B cell (primary cell): ENCODE measurements at regions not wholly inside any gene's neighbourhood (a gene's known extent, or its start where the extent isn't known, plus 50 kb on each side); places are given as distances from the start of the nearest gene placed in this dataset.

Experiments
- ATAC-seq: fragments of 200-7000 bp; cut with Tn5 transposase; one replicate; pipeline ENCODE4 v1.10.0; 2021; ENCODE audit warnings: low read depth, mild to moderate bottlenecking, moderate number of reproducible peaks, moderate library complexity
- CTCF ChIA-PET: fragments of 350-600 bp; sonication (Branson Sonifier 250); formaldehyde crosslinking; loops from one replicate; lab custom pipeline; 2021; ENCODE audit warnings: antibody characterized with exemption, inconsistent platforms; lab: Charles Lee
- POLR2A ChIA-PET: fragments of 350-600 bp; sonication (Branson Sonifier 250); formaldehyde crosslinking; loops from one replicate; lab custom pipeline; 2021; ENCODE audit warnings: antibody characterized with exemption; lab: Charles Lee
- DNase-seq: peaks from one replicate; pipeline ENCODE4 v3.0.0; 2013
- H2AFZ ChIP-seq: 2 replicates; pipeline ENCODE4 v1.6.1; 2012; ENCODE audit warnings: mild to moderate bottlenecking, low read depth, low read length; ENCODE audit not compliant: insufficient read depth, poor library complexity, severe bottlenecking
- H3K27ac ChIP-seq, 2 donors: 1 replicate in 1 of 2; 2 replicates in 1 of 2; pipeline ENCODE4 v1.5.1; 2012 to 2013; ENCODE audit warnings: low read length in 2 of 2, mild to moderate bottlenecking in 2 of 2, moderate library complexity in 1 of 2
- H3K27me3 ChIP-seq, 4 experiments: fragments of 200-600 bp in 1 of 4; sonication (generic) in 1 of 4; replicated peaks in 1 of 4; 1 replicate in 2 of 4; 2 replicates in 2 of 4; pipeline versions ENCODE4 v1.6.1 to v1.7.0; 2013 to 2016; ENCODE audit warnings: low read length in 3 of 4, mild to moderate bottlenecking in 2 of 4, mixed read lengths in 1 of 4, moderate library complexity in 1 of 4; ENCODE audit not compliant: insufficient read depth in 4 of 4, control insufficient read depth in 3 of 4; ENCODE audit errors: control extremely low read depth in 1 of 4
- H3K36me3 ChIP-seq, 2 experiments: replicated peaks in 1 of 2; 1 replicate in 1 of 2; 2 replicates in 1 of 2; pipeline versions ENCODE4 v1.6.1 to v1.7.1; 2013; ENCODE audit warnings: low read length in 1 of 2; ENCODE audit not compliant: insufficient read depth in 2 of 2, control insufficient read depth in 1 of 2; ENCODE audit errors: control extremely low read depth in 1 of 2, extremely low read depth in 1 of 2
- H3K4me1 ChIP-seq, 2 donors: fragments of 200-600 bp in 1 of 2; sonication (generic) in 1 of 2; 1 replicate in 1 of 2; 2 replicates in 1 of 2; pipeline versions ENCODE4 v1.5.1 to v1.6.1; 2013 to 2017; ENCODE audit warnings: low read length in 2 of 2; ENCODE audit not compliant: control insufficient read depth in 2 of 2, insufficient read depth in 2 of 2
- H3K4me2 ChIP-seq: replicated peaks from 2 replicates; pipeline ENCODE3; 2012; ENCODE audit warnings: mild to moderate bottlenecking, low read depth, low read length; ENCODE audit not compliant: poor library complexity, severe bottlenecking
- H3K4me3 ChIP-seq, 5 experiments: fragments of 200-600 bp in 1 of 5; sonication (generic) in 1 of 5; 1 replicate in 3 of 5; 2 replicates in 2 of 5; pipeline versions ENCODE4 v1.5.1 to v1.7.0; 2011 to 2016; ENCODE audit warnings: low read length in 4 of 5, mild to moderate bottlenecking in 4 of 5, low read depth in 2 of 5, control low read depth in 1 of 5, moderate library complexity in 1 of 5; ENCODE audit not compliant: insufficient read depth in 1 of 5; ENCODE audit errors: control extremely low read depth in 1 of 5, extremely low read depth in 1 of 5
- H3K79me2 ChIP-seq: fragments of 200-600 bp; sonication (generic); one replicate; pipeline ENCODE4 v1.6.0; 2016; ENCODE audit warnings: low read length; ENCODE audit not compliant: control insufficient read depth, insufficient read depth
- H3K9ac ChIP-seq: fragments of 200-600 bp; sonication (generic); 2 replicates; pipeline ENCODE4 v1.6.1; 2017; ENCODE audit warnings: mild to moderate bottlenecking, low read length, moderate library complexity
- H3K9me3 ChIP-seq, 3 donors: one replicate each; pipeline versions ENCODE4 v1.6.1 to v1.7.1; 2013; ENCODE audit warnings: low read length in 2 of 3; ENCODE audit not compliant: control insufficient read depth in 2 of 3, insufficient read depth in 1 of 3; ENCODE audit errors: control extremely low read depth in 1 of 3
- H4K20me1 ChIP-seq: 2 replicates; pipeline ENCODE4 v1.6.0; 2012; ENCODE audit warnings: mild to moderate bottlenecking, low read length; ENCODE audit not compliant: insufficient read depth, control insufficient read depth, poor library complexity, severe bottlenecking
- H3K27ac Mint-ChIP-seq: one replicate; pipeline ENCODE4 v1.8.0; 2021; ENCODE audit warnings: mixed read lengths
- H3K27me3 Mint-ChIP-seq: one replicate; pipeline ENCODE4 v1.8.0; 2021; ENCODE audit warnings: mixed read lengths
- H3K4me1 Mint-ChIP-seq: one replicate; pipeline ENCODE4 v1.8.0; 2021; ENCODE audit warnings: mixed read lengths
- H3K4me3 Mint-ChIP-seq: one replicate; pipeline ENCODE4 v1.8.0; 2021; ENCODE audit warnings: mixed read lengths
- H3K9me3 Mint-ChIP-seq: one replicate; pipeline ENCODE4 v1.8.0; 2022; ENCODE audit warnings: mixed read lengths; ENCODE audit not compliant: insufficient read depth
- CTCF ChIP-seq: fragments of 200-600 bp; IDR thresholded peaks from one replicate; pipeline ENCODE4 v1.8.0; 2022; ENCODE audit warnings: antibody characterized with exemption, mild to moderate bottlenecking
- EZH2 ChIP-seq: IDR thresholded peaks from 2 replicates; pipeline ENCODE4 v1.6.1; 2012; ENCODE audit warnings: borderline replicate concordance, low read depth, mild to moderate bottlenecking, moderate library complexity, low read length; ENCODE audit not compliant: insufficient read depth, poor library complexity, severe bottlenecking
- WGBS: methylation state at CpG from one replicate; pipeline ENCODE4 v1.1.5; 2013; ENCODE audit warnings: missing lambda C conversion rate; ENCODE audit not compliant: insufficient coverage; 5-methylcytosine and 5-hydroxymethylcytosine counted together
- intact Hi-C: fragments of 100-400 bp; cut with micrococcal nuclease; formaldehyde crosslinking; loops from one replicate; pipeline ENCODE4 v1.10.0; 2022

DNA sequence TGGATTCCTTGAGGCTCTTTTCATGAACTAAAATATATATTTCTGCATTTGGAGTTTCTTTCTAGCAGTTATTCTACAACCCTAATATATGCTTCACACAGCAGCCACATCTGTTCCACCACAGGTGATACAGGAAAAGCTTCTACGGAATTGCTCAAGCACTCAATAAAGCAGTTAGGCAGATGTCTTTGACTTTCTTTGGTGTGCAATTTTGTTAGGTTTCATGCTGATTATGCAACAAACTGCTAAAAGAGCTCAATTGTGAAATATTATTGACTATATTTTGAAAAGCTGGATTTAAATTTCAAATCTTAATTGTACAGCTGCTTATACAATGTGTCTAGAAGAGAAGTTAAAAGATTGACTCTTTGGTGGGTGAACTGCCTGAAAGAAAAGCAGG, 1055.6 kb upstream of the FBXO33 start:
- no peak overlapping the region for H3K27ac Mint-ChIP-seq
- Histone ChIP-seq H3K36me3 (no peaks in the 10 kb centered on the region), H3K4me2 (no peak overlapping the region), H3K27ac (no peak overlapping the region), H3K4me1 (no peaks in the 10 kb centered on the region), H3K9me3 (no peaks in the 10 kb centered on the region), H3K27me3 (no peaks in the 10 kb centered on the region), H3K79me2 (no peaks in the 10 kb centered on the region), H2AFZ (no peak overlapping the region), H4K20me1 (no peaks in the 10 kb centered on the region), H3K4me3 (no peak overlapping the region), H3K9ac (no peak overlapping the region)
- no peaks in the 10 kb centered on the region for H3K27me3 Mint-ChIP-seq
- ATAC-seq (no peak), DNase-seq (no peak)
- ChIA-PET CTCF (no interaction called here), POLR2A (no interaction called here)
- TF ChIP-seq CTCF = no peak
- TF ChIP-seq EZH2 = no peak
- no CpG with 5 or more reads among the region's 1 CpG for WGBS
- no peaks in the 10 kb centered on the region for H3K9me3 Mint-ChIP-seq
- no peaks in the 10 kb centered on the region for H3K4me1 Mint-ChIP-seq
- intact Hi-C loops = no loop called here
- no peak overlapping the region for H3K4me3 Mint-ChIP-seq

DNA sequence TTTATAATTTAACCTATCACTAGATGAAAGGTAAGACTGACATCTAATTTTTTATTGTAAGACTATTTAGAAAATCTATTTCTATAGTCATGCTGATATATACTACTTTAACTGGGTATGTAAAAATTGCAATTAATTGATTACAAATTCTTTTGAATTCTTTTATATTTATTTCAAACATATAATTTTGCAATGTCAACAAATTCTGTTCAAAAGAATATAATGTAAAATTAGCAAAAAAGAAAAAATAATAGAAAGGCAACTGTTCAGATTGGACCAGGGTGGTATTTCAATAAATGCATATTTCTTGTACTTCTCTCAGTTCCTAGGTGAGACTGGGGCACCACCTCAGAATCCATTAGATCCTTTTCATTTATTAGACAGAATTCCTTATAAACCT, 1053.5 kb upstream of the FBXO33 start:
- no peaks in the 10 kb centered on the region for H3K9me3 Mint-ChIP-seq
- H3K4me1 ChIP-seq = no peaks in the 10 kb centered on the region
- CTCF ChIA-PET = no interaction called here
- H3K4me2 ChIP-seq = no peak overlapping the region
- H2AFZ ChIP-seq = no peak overlapping the region
- DNase-seq (no peak), ATAC-seq (no peak)
- H3K36me3 ChIP-seq = no peaks in the 10 kb centered on the region
- H3K9ac ChIP-seq = no peak overlapping the region
- H3K27ac ChIP-seq = no peak overlapping the region
- intact Hi-C loops = no loop called here
- H3K9me3 ChIP-seq = no peaks in the 10 kb centered on the region
- no peak overlapping the region for H3K4me3 ChIP-seq
- H3K27me3 Mint-ChIP-seq = no peaks in the 10 kb centered on the region
- H3K27ac Mint-ChIP-seq = no peak overlapping the region
- H3K79me2 ChIP-seq = no peaks in the 10 kb centered on the region
- H3K4me1 Mint-ChIP-seq = no peaks in the 10 kb centered on the region
- TF ChIP-seq CTCF = no peak
- TF ChIP-seq EZH2 = no peak
- POLR2A ChIA-PET = no interaction called here
- no peaks in the 10 kb centered on the region for H4K20me1 ChIP-seq
- H3K27me3 ChIP-seq = no peaks in the 10 kb centered on the region
- H3K4me3 Mint-ChIP-seq = no peak overlapping the region
